ENCODE measurements at regions not wholly inside any gene's neighbourhood (a gene's known extent, or its start where the extent isn't known, plus 50 kb on each side); places are given as distances from the start of the nearest gene placed in this dataset.
A peak's percentile ranks its signal among the peaks of the same experiment; 100 is the strongest.

DNA sequence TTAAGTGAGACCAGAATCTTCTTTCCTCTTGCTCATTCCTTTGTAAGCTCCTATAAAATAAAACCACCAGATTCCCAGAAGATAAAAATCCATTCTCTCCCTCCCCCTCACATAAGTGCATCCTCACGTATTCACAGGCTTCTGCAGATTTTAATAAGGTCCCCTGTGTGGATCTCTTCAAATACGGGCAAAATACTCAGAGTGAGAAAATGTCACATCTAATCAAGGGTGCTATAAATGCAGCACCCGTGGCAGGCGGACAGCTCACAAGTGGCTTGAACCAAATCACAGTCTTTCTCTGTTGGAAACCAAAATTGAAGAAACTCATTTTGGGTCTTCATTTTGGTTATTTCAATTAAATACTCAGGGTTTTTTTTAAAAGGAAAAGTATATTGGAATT, 212.9 kb upstream of the CMC1 start:
- H3K27ac ChIP-seq (ENCODE audit: low read depth in 1 of 2, low read length in 2 of 2), result no peak overlapping the region
- H3K27ac Mint-ChIP-seq, result peak overlapping the region in 1 of 7 donors; percentile 29
- H3K4me2 ChIP-seq (replicated peaks; ENCODE audit: extremely low read depth, low read length, poor library complexity, severe bottlenecking), result no peak overlapping the region
- TF ChIP-seq, protein P1, sequence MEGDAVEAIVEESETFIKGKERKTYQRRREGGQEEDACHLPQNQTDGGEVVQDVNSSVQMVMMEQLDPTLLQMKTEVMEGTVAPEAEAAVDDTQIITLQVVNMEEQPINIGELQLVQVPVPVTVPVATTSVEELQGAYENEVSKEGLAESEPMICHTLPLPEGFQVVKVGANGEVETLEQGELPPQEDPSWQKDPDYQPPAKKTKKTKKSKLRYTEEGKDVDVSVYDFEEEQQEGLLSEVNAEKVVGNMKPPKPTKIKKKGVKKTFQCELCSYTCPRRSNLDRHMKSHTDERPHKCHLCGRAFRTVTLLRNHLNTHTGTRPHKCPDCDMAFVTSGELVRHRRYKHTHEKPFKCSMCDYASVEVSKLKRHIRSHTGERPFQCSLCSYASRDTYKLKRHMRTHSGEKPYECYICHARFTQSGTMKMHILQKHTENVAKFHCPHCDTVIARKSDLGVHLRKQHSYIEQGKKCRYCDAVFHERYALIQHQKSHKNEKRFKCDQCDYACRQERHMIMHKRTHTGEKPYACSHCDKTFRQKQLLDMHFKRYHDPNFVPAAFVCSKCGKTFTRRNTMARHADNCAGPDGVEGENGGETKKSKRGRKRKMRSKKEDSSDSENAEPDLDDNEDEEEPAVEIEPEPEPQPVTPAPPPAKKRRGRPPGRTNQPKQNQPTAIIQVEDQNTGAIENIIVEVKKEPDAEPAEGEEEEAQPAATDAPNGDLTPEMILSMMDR (IDR thresholded peaks at IDR 0.05), result no peak
- no peak overlapping the region for H3K4me3 Mint-ChIP-seq
- peaks cover 12 to 38% (median 21%) of the 10 kb centered on the region in 7 donors for H3K9me3 Mint-ChIP-seq
- H3K27me3 ChIP-seq (ENCODE audit: control insufficient read depth in 2 of 2, insufficient read depth in 2 of 2, low read length in 2 of 2), result no peaks in the 10 kb centered on the region
- no peaks in the 10 kb centered on the region for H3K79me2 ChIP-seq (ENCODE audit: insufficient read depth, low read length)
- no peak overlapping the region for H2AFZ ChIP-seq (ENCODE audit: insufficient read depth, low read depth, low read length, poor library complexity, severe bottlenecking)
- peaks cover 23 to 34% of the 10 kb centered on the region in 2 donors for H3K9me3 ChIP-seq (replicated peaks in 1 of 2; ENCODE audit: control insufficient read depth in 1 of 2, insufficient read depth in 1 of 2, low read length in 2 of 2)
- intact Hi-C loops (cut with micrococcal nuclease), result no loop called here
- peaks cover 0 to 4% (median 2%) of the 10 kb centered on the region in 3 donors for H3K27me3 Mint-ChIP-seq (ENCODE audit: low read depth in 3 of 3)
- no peak overlapping the region for H3K4me3 ChIP-seq (replicated peaks in 1 of 3; ENCODE audit: low read depth in 2 of 3, low read length in 3 of 3)
- DNase-seq, result no peak
- no peaks in the 10 kb centered on the region for H3K36me3 ChIP-seq (replicated peaks in 1 of 2; ENCODE audit: control insufficient read depth in 1 of 2, insufficient read depth in 2 of 2, low read length in 2 of 2)
- no peaks in the 10 kb centered on the region for H3K36me3 Mint-ChIP-seq
- no peaks in the 10 kb centered on the region for H4K20me1 ChIP-seq (ENCODE audit: insufficient read depth, low read length)
- H3K4me1 Mint-ChIP-seq, result no peaks in the 10 kb centered on the region
- 94% methylated on average over 2 of the region's 4 CpGs for WGBS (ENCODE audit: insufficient coverage)
- no peaks in the 10 kb centered on the region for H3K4me1 ChIP-seq (ENCODE audit: control insufficient read depth in 1 of 2, insufficient read depth in 2 of 2, low read length in 2 of 2)
- H3K9ac ChIP-seq (ENCODE audit: insufficient read depth, low read length, poor library complexity, severe bottlenecking), result no peak overlapping the region

DNA sequence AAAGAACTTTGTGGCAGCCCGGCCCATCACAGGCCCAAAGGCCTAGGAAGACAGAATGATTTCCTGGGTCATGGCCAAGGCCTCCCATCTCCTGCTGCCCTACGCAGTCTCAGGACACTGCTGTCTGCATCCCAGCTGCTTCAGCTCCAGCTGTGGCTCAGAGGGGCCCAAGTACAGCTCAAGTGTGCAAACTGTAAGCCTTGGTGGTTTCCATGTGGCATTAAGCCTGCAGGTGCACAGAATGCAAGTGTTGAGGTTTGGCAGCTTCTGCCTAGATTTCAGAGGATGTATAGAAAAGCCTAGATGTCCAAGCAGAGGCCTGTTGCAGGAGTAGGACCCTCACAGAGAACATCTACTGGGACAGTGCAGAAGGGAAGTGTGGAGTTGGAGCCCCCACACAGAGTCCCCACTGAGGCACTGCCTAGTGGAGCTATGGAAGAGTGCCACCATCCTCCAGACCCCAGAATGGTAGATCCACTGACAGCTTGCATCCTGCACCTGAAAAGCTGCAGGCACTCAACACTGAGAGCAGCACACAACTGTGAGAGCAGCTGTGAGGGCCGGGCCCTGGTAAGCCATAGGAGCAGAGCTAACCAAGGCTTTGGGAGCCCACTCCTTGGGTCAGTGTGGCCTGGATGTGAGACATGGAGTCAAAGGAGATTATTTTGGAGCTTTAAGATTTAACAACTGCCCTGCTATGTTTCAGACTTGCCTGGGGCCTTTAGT, 208.2 kb upstream of the CMC1 start:
- Mint-ChIP-seq H3K27ac (no peak overlapping the region), H3K9me3 (peaks cover 5 to 24% (median 6%) of the 10 kb centered on the region in 7 donors), H3K4me1 (no peaks in the 10 kb centered on the region), H3K36me3 (no peaks in the 10 kb centered on the region), H3K4me3 (no peak overlapping the region), H3K27me3 (ENCODE audit: low read depth in 3 of 3) (peaks cover 0 to 3% (median 2%) of the 10 kb centered on the region in 3 donors)
- WGBS (ENCODE audit: insufficient coverage), result 97% methylated on average over 3 of the region's 3 CpGs
- no peaks in the 10 kb centered on the region for H3K36me3 ChIP-seq (replicated peaks in 1 of 2; ENCODE audit: control insufficient read depth in 1 of 2, insufficient read depth in 2 of 2, low read length in 2 of 2)
- no peaks in the 10 kb centered on the region for H3K4me1 ChIP-seq (ENCODE audit: control insufficient read depth in 1 of 2, insufficient read depth in 2 of 2, low read length in 2 of 2)
- no peak overlapping the region for H3K4me3 ChIP-seq (replicated peaks in 1 of 3; ENCODE audit: low read depth in 2 of 3, low read length in 3 of 3)
- H3K27me3 ChIP-seq (ENCODE audit: control insufficient read depth in 2 of 2, insufficient read depth in 2 of 2, low read length in 2 of 2), result no peaks in the 10 kb centered on the region
- TF ChIP-seq, protein P1 (IDR thresholded peaks at IDR 0.05), result no peak
- no peak overlapping the region for H3K4me2 ChIP-seq (replicated peaks; ENCODE audit: extremely low read depth, low read length, poor library complexity, severe bottlenecking)
- no peak overlapping the region for H3K27ac ChIP-seq (ENCODE audit: low read depth in 1 of 2, low read length in 2 of 2)
- H4K20me1 ChIP-seq (ENCODE audit: insufficient read depth, low read length), result no peaks in the 10 kb centered on the region
- no peak overlapping the region for H2AFZ ChIP-seq (ENCODE audit: insufficient read depth, low read depth, low read length, poor library complexity, severe bottlenecking)
- intact Hi-C loops (cut with micrococcal nuclease), result no loop called here
- no peak for DNase-seq
- peaks cover 14 to 19% of the 10 kb centered on the region in 2 donors for H3K9me3 ChIP-seq (replicated peaks in 1 of 2; ENCODE audit: control insufficient read depth in 1 of 2, insufficient read depth in 1 of 2, low read length in 2 of 2)
- no peak overlapping the region for H3K9ac ChIP-seq (ENCODE audit: insufficient read depth, low read length, poor library complexity, severe bottlenecking)
- H3K79me2 ChIP-seq (ENCODE audit: insufficient read depth, low read length), result no peaks in the 10 kb centered on the region
